Hematopoietic multipotent progenitor cell treated with erythropoietin and hydrocortisone succinate and interleukin-3 and kit ligand, for 4 days (in vitro differentiated cells): ENCODE measurements at regions not wholly inside any gene's neighbourhood (a gene's known extent, or its start where the extent isn't known, plus 50 kb on each side); places are given as distances from the start of the nearest gene placed in this dataset.
A peak's percentile ranks its signal among the peaks of the same experiment; 100 is the strongest.

Experiments used
- DNase-seq: peaks from one replicate; pipeline ENCODE4 v3.0.0-alpha.2; 2015

GRCh38 chr12:89183985-89184435 lies 168.3 kb downstream of the DUSP6 start:
- no peak for DNase-seq

- DNase-seq: peak; percentile 20
Observed at GRCh38 chr12:89181271-89181920, 170.9 kb downstream of the DUSP6 start.

- no peak for DNase-seq
Observed at GRCh38 chr12:89180496-89180895, 171.8 kb downstream of the DUSP6 start.

- peak; percentile 79 for DNase-seq
Observed at GRCh38 chr12:89179983-89180382, 172.3 kb downstream of the DUSP6 start.

GRCh38 chr12:89179245-89179644 lies 173.1 kb downstream of the DUSP6 start:
- DNase-seq: no peak

GRCh38 chr12:89177802-89178395 lies 174.4 kb downstream of the DUSP6 start:
- no peak for DNase-seq

GRCh38 chr12:89176676-89177075 lies 175.6 kb downstream of the DUSP6 start:
- peak; percentile 48 for DNase-seq

GRCh38 chr12:89173678-89174077 lies 178.6 kb downstream of the DUSP6 start:
- no peak for DNase-seq

GRCh38 chr12:89173096-89173495 lies 179.2 kb downstream of the DUSP6 start:
- no peak for DNase-seq

GRCh38 chr12:89172224-89172623 lies 180.1 kb downstream of the DUSP6 start:
- DNase-seq: no peak

GRCh38 chr12:89169321-89169720 lies 183.0 kb downstream of the DUSP6 start:
- DNase-seq: no peak

- no peak for DNase-seq
Observed at GRCh38 chr12:89167986-89168385, 184.3 kb downstream of the DUSP6 start.

GRCh38 chr12:89166525-89166934 lies 185.8 kb downstream of the DUSP6 start:
- DNase-seq: peak; percentile 82

- DNase-seq: no peak
Observed at GRCh38 chr12:89166121-89166520, 186.2 kb downstream of the DUSP6 start.

- no peak for DNase-seq
Observed at GRCh38 chr12:89165703-89166102, 186.6 kb downstream of the DUSP6 start.

- DNase-seq: no peak
Observed at GRCh38 chr12:89163918-89164317, 188.4 kb downstream of the DUSP6 start.

- peak; percentile 94 for DNase-seq
Observed at GRCh38 chr12:89162589-89163261, 189.6 kb downstream of the DUSP6 start.

GRCh38 chr12:89161557-89161956 lies 190.7 kb downstream of the DUSP6 start:
- no peak for DNase-seq

- DNase-seq: peak; percentile 28
Observed at GRCh38 chr12:89160716-89161123, 191.6 kb downstream of the DUSP6 start.

- DNase-seq: no peak
Observed at GRCh38 chr12:89157413-89157812, 194.9 kb downstream of the DUSP6 start.

GRCh38 chr12:89156862-89157262 lies 195.4 kb downstream of the DUSP6 start:
- DNase-seq: peak; percentile 40

GRCh38 chr12:89156340-89156739 lies 196.0 kb downstream of the DUSP6 start:
- peak; percentile 58 for DNase-seq

GRCh38 chr12:89155826-89156225 lies 196.5 kb downstream of the DUSP6 start:
- DNase-seq: no peak
